ENCODE measurements at regions not wholly inside any gene's neighbourhood (a gene's known extent, or its start where the extent isn't known, plus 50 kb on each side); places are given as distances from the start of the nearest gene placed in this dataset.

GRCh38 chr11:82356316-82356715 is 377.3 kb downstream of the FAM181B start:
- no peaks in the 10 kb centered on the region for H3F3A ChIP-seq (ENCODE audit: insufficient read depth, low read length)
- H3K4me1 ChIP-seq (ENCODE audit: insufficient read depth, low read length, severe bottlenecking), result no peaks in the 10 kb centered on the region
- no peaks in the 10 kb centered on the region for H4K20me1 ChIP-seq (ENCODE audit: insufficient read depth, low read length)
- H3K27ac ChIP-seq (ENCODE audit: low read depth, low read length, poor library complexity, severe bottlenecking), result no peak overlapping the region
- H3K9ac ChIP-seq (ENCODE audit: low read length), result no peak overlapping the region
- no peaks in the 10 kb centered on the region for H3K9me3 ChIP-seq (ENCODE audit: low read length)
- TF ChIP-seq, protein P1, sequence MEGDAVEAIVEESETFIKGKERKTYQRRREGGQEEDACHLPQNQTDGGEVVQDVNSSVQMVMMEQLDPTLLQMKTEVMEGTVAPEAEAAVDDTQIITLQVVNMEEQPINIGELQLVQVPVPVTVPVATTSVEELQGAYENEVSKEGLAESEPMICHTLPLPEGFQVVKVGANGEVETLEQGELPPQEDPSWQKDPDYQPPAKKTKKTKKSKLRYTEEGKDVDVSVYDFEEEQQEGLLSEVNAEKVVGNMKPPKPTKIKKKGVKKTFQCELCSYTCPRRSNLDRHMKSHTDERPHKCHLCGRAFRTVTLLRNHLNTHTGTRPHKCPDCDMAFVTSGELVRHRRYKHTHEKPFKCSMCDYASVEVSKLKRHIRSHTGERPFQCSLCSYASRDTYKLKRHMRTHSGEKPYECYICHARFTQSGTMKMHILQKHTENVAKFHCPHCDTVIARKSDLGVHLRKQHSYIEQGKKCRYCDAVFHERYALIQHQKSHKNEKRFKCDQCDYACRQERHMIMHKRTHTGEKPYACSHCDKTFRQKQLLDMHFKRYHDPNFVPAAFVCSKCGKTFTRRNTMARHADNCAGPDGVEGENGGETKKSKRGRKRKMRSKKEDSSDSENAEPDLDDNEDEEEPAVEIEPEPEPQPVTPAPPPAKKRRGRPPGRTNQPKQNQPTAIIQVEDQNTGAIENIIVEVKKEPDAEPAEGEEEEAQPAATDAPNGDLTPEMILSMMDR (IDR thresholded peaks at IDR 0.05; ENCODE audit: low read length), result no peak
- no peak for TF ChIP-seq EZH2 (IDR thresholded peaks at IDR 0.05; ENCODE audit: borderline replicate concordance, low read length)
- H3K9me2 ChIP-seq (ENCODE audit: low read depth, low read length), result no peaks in the 10 kb centered on the region
- H2AFZ ChIP-seq (ENCODE audit: low read length), result no peak overlapping the region
- no peaks in the 10 kb centered on the region for H3K36me3 ChIP-seq (ENCODE audit: insufficient read depth, low read length)
- H3K4me2 ChIP-seq (ENCODE audit: low read length), result no peak overlapping the region
- no peaks in the 10 kb centered on the region for H3K27me3 ChIP-seq (ENCODE audit: insufficient read depth, low read length)
- H3K4me3 ChIP-seq (ENCODE audit: low read depth, low read length, poor library complexity, severe bottlenecking), result no peak overlapping the region
- H3K79me2 ChIP-seq (ENCODE audit: insufficient read depth, low read length), result no peaks in the 10 kb centered on the region

DNA sequence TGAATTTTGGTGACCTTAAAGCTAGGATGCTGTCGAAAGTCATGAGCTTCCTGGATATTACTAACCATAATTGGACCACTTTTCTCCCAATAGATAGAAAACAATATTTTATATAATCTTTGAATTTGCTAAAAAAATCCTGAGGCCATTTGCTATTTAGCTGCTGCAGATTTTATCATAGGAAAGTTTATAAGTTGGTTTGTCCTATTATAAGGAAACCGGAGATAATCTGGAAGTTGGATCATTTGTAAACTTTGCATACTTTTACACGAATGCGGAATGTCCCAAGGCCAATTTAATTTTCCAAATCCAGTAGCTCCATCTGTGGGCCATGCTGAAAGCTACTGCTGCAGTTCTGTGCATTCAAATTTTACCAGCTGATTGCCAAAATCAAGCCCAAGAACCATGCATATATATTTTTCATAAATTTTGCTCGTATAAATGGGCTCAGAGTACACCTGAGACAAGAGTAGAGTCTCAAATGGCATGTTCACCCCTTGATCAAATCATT is 378.3 kb downstream of the FAM181B start:
- Histone ChIP-seq H4K20me1 (ENCODE audit: insufficient read depth, low read length) (no peaks in the 10 kb centered on the region), H3K4me3 (ENCODE audit: low read depth, low read length, poor library complexity, severe bottlenecking) (no peak overlapping the region), H3K9me2 (ENCODE audit: low read depth, low read length) (no peaks in the 10 kb centered on the region), H3K4me2 (ENCODE audit: low read length) (no peak overlapping the region), H2AFZ (ENCODE audit: low read length) (no peak overlapping the region), H3K9me3 (ENCODE audit: low read length) (no peaks in the 10 kb centered on the region), H3K9ac (ENCODE audit: low read length) (no peak overlapping the region), H3K27me3 (ENCODE audit: insufficient read depth, low read length) (no peaks in the 10 kb centered on the region), H3K79me2 (ENCODE audit: insufficient read depth, low read length) (no peaks in the 10 kb centered on the region), H3F3A (ENCODE audit: insufficient read depth, low read length) (no peaks in the 10 kb centered on the region), H3K4me1 (ENCODE audit: insufficient read depth, low read length, severe bottlenecking) (no peaks in the 10 kb centered on the region), H3K27ac (ENCODE audit: low read depth, low read length, poor library complexity, severe bottlenecking) (no peak overlapping the region), H3K36me3 (ENCODE audit: insufficient read depth, low read length) (no peaks in the 10 kb centered on the region)
- no peak for TF ChIP-seq EZH2 (IDR thresholded peaks at IDR 0.05; ENCODE audit: borderline replicate concordance, low read length)
- TF ChIP-seq, protein P1 (IDR thresholded peaks at IDR 0.05; ENCODE audit: low read length), result no peak

GRCh38 chr11:82326853-82327252 is 406.8 kb downstream of the FAM181B start:
- no peak for TF ChIP-seq EZH2 (IDR thresholded peaks at IDR 0.05; ENCODE audit: borderline replicate concordance, low read length)
- TF ChIP-seq, protein P1 (IDR thresholded peaks at IDR 0.05; ENCODE audit: low read length), result no peak
- H3K27me3 ChIP-seq (ENCODE audit: insufficient read depth, low read length), result no peaks in the 10 kb centered on the region
- no peak overlapping the region for H2AFZ ChIP-seq (ENCODE audit: low read length)
- no peak overlapping the region for H3K27ac ChIP-seq (ENCODE audit: low read depth, low read length, poor library complexity, severe bottlenecking)
- no peaks in the 10 kb centered on the region for H3F3A ChIP-seq (ENCODE audit: insufficient read depth, low read length)
- H3K36me3 ChIP-seq (ENCODE audit: insufficient read depth, low read length), result no peaks in the 10 kb centered on the region
- H3K4me1 ChIP-seq (ENCODE audit: insufficient read depth, low read length, severe bottlenecking), result no peaks in the 10 kb centered on the region
- H4K20me1 ChIP-seq (ENCODE audit: insufficient read depth, low read length), result no peaks in the 10 kb centered on the region
- H3K4me2 ChIP-seq (ENCODE audit: low read length), result no peak overlapping the region
- H3K4me3 ChIP-seq (ENCODE audit: low read depth, low read length, poor library complexity, severe bottlenecking), result no peak overlapping the region
- H3K79me2 ChIP-seq (ENCODE audit: insufficient read depth, low read length), result no peaks in the 10 kb centered on the region
- no peaks in the 10 kb centered on the region for H3K9me2 ChIP-seq (ENCODE audit: low read depth, low read length)
- H3K9ac ChIP-seq (ENCODE audit: low read length), result no peak overlapping the region
- H3K9me3 ChIP-seq (ENCODE audit: low read length), result no peaks in the 10 kb centered on the region

Measured in OCI-LY1 (cell line).